ENCODE measurements at regions not wholly inside any gene's neighbourhood (a gene's known extent, or its start where the extent isn't known, plus 50 kb on each side); places are given as distances from the start of the nearest gene placed in this dataset.

- TF ChIP-seq POLR2A (IDR thresholded peaks at IDR 0.05) (no peak), POLR2AphosphoS5 (IDR thresholded peaks at IDR 0.05) (no peak), EP300 (IDR thresholded peaks at IDR 0.05) (no peak)
- TF ChIP-seq, protein P1, sequence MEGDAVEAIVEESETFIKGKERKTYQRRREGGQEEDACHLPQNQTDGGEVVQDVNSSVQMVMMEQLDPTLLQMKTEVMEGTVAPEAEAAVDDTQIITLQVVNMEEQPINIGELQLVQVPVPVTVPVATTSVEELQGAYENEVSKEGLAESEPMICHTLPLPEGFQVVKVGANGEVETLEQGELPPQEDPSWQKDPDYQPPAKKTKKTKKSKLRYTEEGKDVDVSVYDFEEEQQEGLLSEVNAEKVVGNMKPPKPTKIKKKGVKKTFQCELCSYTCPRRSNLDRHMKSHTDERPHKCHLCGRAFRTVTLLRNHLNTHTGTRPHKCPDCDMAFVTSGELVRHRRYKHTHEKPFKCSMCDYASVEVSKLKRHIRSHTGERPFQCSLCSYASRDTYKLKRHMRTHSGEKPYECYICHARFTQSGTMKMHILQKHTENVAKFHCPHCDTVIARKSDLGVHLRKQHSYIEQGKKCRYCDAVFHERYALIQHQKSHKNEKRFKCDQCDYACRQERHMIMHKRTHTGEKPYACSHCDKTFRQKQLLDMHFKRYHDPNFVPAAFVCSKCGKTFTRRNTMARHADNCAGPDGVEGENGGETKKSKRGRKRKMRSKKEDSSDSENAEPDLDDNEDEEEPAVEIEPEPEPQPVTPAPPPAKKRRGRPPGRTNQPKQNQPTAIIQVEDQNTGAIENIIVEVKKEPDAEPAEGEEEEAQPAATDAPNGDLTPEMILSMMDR (IDR thresholded peaks at IDR 0.05), result no peak
These were observed 571.9 kb downstream of the NYAP2 start for GRCh38 chr2:225971433-225971832.
